MM.1S (cell line): ENCODE measurements at regions not wholly inside any gene's neighbourhood (a gene's known extent, or its start where the extent isn't known, plus 50 kb on each side); places are given as distances from the start of the nearest gene placed in this dataset.

Experiments
- CTCF ChIP-seq: fragments of 300-600 bp; sonication (generic); IDR thresholded peaks from 2 replicates; pipeline ENCODE4 v1.5.1; 2016; ENCODE audit warnings: antibody characterized with exemption, low read length, mixed read lengths
- EZH2 ChIP-seq: fragments of 300-600 bp; sonication (generic); optimal IDR thresholded peaks from 2 replicates; pipeline ENCODE3; 2017; ENCODE audit warnings: low read depth, mild to moderate bottlenecking, antibody characterized with exemption, low read length, mixed read lengths

DNA sequence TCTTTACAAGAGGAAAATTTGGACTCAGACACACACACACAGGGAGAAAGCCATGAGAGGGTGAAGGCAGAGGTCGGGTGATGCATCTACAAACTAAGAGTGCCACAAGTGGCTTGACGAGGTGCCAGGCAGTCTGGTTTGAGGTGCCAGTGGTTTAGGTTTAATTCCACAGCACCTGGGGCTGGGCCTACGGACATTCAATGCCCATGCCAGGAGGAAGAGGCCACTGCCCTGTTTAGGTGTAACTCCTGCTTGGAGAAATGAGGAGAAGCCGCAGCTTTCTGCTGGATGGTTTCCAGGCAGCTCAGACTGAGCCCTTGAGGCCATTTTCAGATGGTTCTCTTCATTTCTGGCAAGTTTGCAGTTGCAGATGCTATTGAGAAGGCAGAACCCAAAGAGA, 83.6 kb downstream of the HTR5A start:
- TF ChIP-seq CTCF (no peak), EZH2 (no peak)
